ENCODE measurements at regions not wholly inside any gene's neighbourhood (a gene's known extent, or its start where the extent isn't known, plus 50 kb on each side); places are given as distances from the start of the nearest gene placed in this dataset.

DNA sequence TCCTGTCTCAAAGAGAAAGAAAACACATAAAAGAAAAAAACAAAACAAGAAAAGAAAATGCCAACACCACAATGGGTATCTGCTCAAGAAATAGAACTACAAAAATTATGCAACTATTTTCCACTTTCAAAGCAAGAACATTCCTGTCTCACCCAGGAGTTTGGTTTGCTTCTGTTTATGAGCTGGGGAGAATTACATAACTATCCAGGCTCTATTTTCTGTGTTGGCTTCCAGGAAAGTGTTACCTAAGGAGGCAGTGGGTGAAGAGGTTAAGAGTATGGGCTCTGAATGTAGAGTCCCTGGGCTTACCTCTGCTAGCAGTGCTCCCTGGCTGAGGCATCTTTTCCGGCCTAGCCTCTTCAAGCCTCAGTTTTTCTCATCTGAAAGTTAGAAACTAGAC is 426.7 kb downstream of the MIAT start:
- Histone ChIP-seq H3K4me3 (ENCODE audit: insufficient read depth, low read depth, low read length) (no peak overlapping the region), H3K36me3 (replicated peaks; ENCODE audit: control insufficient read depth, insufficient read depth, low read length) (no peaks in the 10 kb centered on the region), H3K27me3 (ENCODE audit: control insufficient read depth, insufficient read depth, low read length) (no peaks in the 10 kb centered on the region)
- no peak for DNase-seq

GRCh38 chr22:27086080-27087044 is 429.0 kb downstream of the MIAT start:
- peak; percentile 63 for DNase-seq
- Histone ChIP-seq H3K27me3 (ENCODE audit: control insufficient read depth, insufficient read depth, low read length) (no peaks in the 10 kb centered on the region), H3K4me3 (ENCODE audit: insufficient read depth, low read depth, low read length) (no peak overlapping the region), H3K36me3 (replicated peaks; ENCODE audit: control insufficient read depth, insufficient read depth, low read length) (no peaks in the 10 kb centered on the region)

DNA sequence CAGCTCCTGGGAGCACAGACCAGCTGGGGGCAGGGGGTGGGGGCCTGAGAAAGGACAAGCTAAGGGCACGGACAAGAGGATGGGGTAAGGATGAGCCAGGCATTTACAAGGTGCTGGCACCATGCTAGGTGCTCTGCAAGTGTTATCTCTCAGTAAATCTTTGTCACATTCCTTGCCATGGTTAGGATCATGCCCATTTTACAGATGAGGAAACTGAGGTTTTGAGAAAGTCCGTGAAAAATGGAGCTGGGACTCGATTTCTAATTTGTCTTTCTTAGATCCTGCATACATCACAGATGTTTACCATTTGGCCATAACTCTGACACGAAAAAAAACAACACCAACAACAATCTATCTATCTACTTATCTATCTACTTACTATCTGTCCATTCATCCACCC is 429.7 kb downstream of the MIAT start:
- Histone ChIP-seq H3K36me3 (replicated peaks; ENCODE audit: control insufficient read depth, insufficient read depth, low read length) (no peaks in the 10 kb centered on the region), H3K27me3 (ENCODE audit: control insufficient read depth, insufficient read depth, low read length) (no peaks in the 10 kb centered on the region), H3K4me3 (ENCODE audit: insufficient read depth, low read depth, low read length) (no peak overlapping the region)
- no peak for DNase-seq

- Histone ChIP-seq H3K36me3 (replicated peaks; ENCODE audit: control insufficient read depth, insufficient read depth, low read length) (no peaks in the 10 kb centered on the region), H3K4me3 (ENCODE audit: insufficient read depth, low read depth, low read length) (no peak overlapping the region), H3K27me3 (ENCODE audit: control insufficient read depth, insufficient read depth, low read length) (no peaks in the 10 kb centered on the region)
- DNase-seq: no peak
These were observed 430.6 kb downstream of the MIAT start for GRCh38 chr22:27088026-27088425.

DNA sequence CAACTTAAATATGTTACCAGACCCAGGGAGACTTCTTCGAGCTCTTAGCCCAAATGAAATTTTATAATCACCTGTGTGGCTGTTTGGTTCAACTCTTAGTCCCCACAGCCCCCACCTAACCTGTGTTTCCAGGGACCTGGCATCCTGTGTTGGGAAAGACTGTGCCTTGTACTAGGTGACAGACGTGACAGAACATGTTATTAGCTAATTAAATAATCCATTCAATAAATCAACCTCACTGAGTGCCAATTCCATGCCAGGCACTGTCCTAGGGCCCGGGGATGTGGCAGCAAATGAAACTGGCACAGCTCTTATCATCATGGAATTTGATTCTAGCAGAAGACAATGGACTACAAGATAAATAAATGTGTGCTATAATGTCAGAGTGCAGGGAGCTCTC is 431.9 kb downstream of the MIAT start:
- Histone ChIP-seq H3K27me3 (ENCODE audit: control insufficient read depth, insufficient read depth, low read length) (no peaks in the 10 kb centered on the region), H3K36me3 (replicated peaks; ENCODE audit: control insufficient read depth, insufficient read depth, low read length) (no peaks in the 10 kb centered on the region)

DNA sequence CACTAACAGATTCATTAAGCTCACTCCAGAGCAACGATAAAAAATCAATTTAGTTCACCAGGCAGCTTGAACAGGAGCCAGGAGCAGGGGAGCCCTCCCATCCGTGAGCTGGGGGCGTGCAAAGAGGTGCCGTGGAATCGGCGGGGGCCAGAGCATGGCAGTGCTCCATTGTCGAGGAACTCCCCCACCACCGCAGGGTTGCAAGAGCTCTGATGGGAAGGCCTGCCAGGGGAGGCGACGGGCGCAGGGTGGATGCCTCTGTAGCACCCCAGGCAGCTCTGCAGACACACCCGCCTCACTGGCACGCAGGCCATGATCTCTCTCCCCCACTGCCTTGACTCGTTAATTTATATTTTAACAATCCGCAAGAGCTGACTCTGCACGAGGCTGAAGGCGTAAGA is 433.2 kb downstream of the MIAT start:
- H3K27me3 ChIP-seq (ENCODE audit: control insufficient read depth, insufficient read depth, low read length): no peaks in the 10 kb centered on the region
- no peak overlapping the region for H3K4me3 ChIP-seq (ENCODE audit: insufficient read depth, low read depth, low read length)
- H3K36me3 ChIP-seq (replicated peaks; ENCODE audit: control insufficient read depth, insufficient read depth, low read length): no peaks in the 10 kb centered on the region
- DNase-seq: no peak

More for the DNA sequence above, 431.9 kb downstream of the MIAT start:
- DNase-seq: no peak
- no peak overlapping the region for H3K4me3 ChIP-seq (ENCODE audit: insufficient read depth, low read depth, low read length)

DNA sequence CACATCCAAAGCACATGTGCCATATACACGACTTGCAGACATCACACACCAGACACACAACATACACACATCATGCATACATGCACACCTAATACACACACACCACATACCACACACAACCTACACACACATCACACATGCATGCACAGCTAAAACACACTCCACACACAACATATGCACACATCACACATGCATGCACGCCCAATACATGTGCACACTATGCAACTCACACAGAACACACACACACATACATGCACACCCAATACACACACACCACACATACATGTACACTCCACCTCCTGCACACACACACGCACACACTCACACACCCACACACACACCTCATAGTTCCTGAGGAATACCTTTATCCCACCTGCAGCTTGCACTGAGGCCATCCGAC is 436.0 kb downstream of the MIAT start:
- Histone ChIP-seq H3K4me3 (ENCODE audit: insufficient read depth, low read depth, low read length) (no peak overlapping the region), H3K36me3 (replicated peaks; ENCODE audit: control insufficient read depth, insufficient read depth, low read length) (no peaks in the 10 kb centered on the region), H3K27me3 (ENCODE audit: control insufficient read depth, insufficient read depth, low read length) (no peaks in the 10 kb centered on the region)
- DNase-seq: no peak

DNA sequence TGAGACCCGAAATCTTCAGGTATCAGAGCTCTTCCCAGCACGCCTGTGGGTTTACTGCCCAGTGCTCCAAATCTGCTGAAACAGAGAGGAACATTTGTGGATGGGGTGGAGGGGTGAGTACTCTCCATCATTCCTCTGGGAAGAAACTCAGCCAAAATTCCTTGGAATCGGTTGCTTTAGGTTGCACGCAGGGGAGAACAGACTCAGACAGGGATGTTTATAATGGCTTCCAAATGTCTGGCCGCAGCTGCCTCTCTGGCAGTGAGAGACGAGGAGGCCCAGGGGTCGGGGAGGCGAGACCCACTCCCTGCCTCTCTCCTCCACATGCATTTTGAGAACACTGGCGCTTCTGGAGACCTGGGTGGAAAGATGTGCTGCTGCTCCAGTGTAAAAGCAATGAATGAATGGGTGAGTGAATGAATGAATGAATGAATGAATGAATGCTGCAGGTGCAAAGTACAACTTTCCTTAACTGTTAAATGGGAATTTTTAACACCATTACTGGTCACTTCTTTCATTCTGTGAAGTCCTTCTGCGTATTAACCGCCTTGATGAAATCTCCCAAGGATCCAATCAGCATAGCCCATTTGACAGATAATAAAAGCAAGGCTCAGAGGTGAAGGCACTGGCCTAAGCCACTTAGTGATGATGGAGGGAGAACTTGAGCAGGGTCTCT is 437.4 kb downstream of the MIAT start:
- Histone ChIP-seq H3K36me3 (replicated peaks; ENCODE audit: control insufficient read depth, insufficient read depth, low read length) (no peaks in the 10 kb centered on the region), H3K27me3 (ENCODE audit: control insufficient read depth, insufficient read depth, low read length) (no peaks in the 10 kb centered on the region), H3K4me3 (ENCODE audit: insufficient read depth, low read depth, low read length) (no peak overlapping the region)
- DNase-seq: no peak

GRCh38 chr22:27097506-27097905 is 440.1 kb downstream of the MIAT start:
- no peak for DNase-seq
- peaks cover 3% of the 10 kb centered on the region; the same call in 1 of the 2 replicates for H3K27me3 ChIP-seq (ENCODE audit: control insufficient read depth, insufficient read depth, low read length)
- no peaks in the 10 kb centered on the region for H3K36me3 ChIP-seq (replicated peaks; ENCODE audit: control insufficient read depth, insufficient read depth, low read length)
- H3K4me3 ChIP-seq (ENCODE audit: insufficient read depth, low read depth, low read length): no peak overlapping the region

GRCh38 chr22:27097933-27098332 is 440.5 kb downstream of the MIAT start:
- no peak for DNase-seq
- Histone ChIP-seq H3K36me3 (replicated peaks; ENCODE audit: control insufficient read depth, insufficient read depth, low read length) (no peaks in the 10 kb centered on the region), H3K4me3 (ENCODE audit: insufficient read depth, low read depth, low read length) (no peak overlapping the region), H3K27me3 (ENCODE audit: control insufficient read depth, insufficient read depth, low read length) (peaks cover 3% of the 10 kb centered on the region; the same call in 1 of the 2 replicates)

- peak; percentile 60 for DNase-seq
- Histone ChIP-seq H3K27me3 (ENCODE audit: control insufficient read depth, insufficient read depth, low read length) (peaks cover 3% of the 10 kb centered on the region; the same call in 1 of the 2 replicates), H3K4me3 (ENCODE audit: insufficient read depth, low read depth, low read length) (no peak overlapping the region)
These were observed 442.7 kb downstream of the MIAT start for GRCh38 chr22:27099946-27100722.

DNA sequence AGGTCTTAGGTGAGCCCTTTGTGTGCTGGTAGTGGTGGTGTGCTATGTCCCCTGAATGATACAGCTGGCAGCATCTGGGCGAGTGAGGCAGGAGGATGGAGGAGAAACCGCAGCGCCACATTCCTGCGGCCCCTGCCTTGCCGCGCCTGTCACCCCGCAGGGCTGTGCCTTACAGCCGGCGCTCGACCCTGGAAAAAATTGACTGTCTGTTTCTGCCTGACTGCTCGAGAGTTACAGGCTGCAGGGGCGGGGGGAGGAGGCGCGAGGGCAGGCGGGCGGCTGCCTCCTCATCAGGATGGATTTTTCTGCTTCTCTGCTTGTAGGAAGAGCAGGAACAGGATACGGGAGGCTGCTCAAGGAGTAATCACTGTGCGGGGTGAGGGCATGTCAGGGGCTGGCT is 443.4 kb downstream of the MIAT start:
- peaks cover 3% of the 10 kb centered on the region; the same call in 1 of the 2 replicates for H3K27me3 ChIP-seq (ENCODE audit: control insufficient read depth, insufficient read depth, low read length)
- peak; percentile 84 for DNase-seq
- H3K36me3 ChIP-seq (replicated peaks; ENCODE audit: control insufficient read depth, insufficient read depth, low read length): no peaks in the 10 kb centered on the region
- H3K4me3 ChIP-seq (ENCODE audit: insufficient read depth, low read depth, low read length): no peak overlapping the region

More at GRCh38 chr22:27099946-27100722, 442.7 kb downstream of the MIAT start:
- no peaks in the 10 kb centered on the region for H3K36me3 ChIP-seq (replicated peaks; ENCODE audit: control insufficient read depth, insufficient read depth, low read length)

GRCh38 chr22:27101288-27101687 is 443.9 kb downstream of the MIAT start:
- no peaks in the 10 kb centered on the region for H3K36me3 ChIP-seq (replicated peaks; ENCODE audit: control insufficient read depth, insufficient read depth, low read length)
- no peak overlapping the region for H3K4me3 ChIP-seq (ENCODE audit: insufficient read depth, low read depth, low read length)
- DNase-seq: no peak
- peaks cover 3% of the 10 kb centered on the region; the same call in 1 of the 2 replicates for H3K27me3 ChIP-seq (ENCODE audit: control insufficient read depth, insufficient read depth, low read length)

GRCh38 chr22:27104449-27104848 is 447.1 kb downstream of the MIAT start:
- no peak overlapping the region for H3K4me3 ChIP-seq (ENCODE audit: insufficient read depth, low read depth, low read length)
- H3K27me3 ChIP-seq (ENCODE audit: control insufficient read depth, insufficient read depth, low read length): peaks cover 3% of the 10 kb centered on the region; the same call in 1 of the 2 replicates
- DNase-seq: no peak
- no peaks in the 10 kb centered on the region for H3K36me3 ChIP-seq (replicated peaks; ENCODE audit: control insufficient read depth, insufficient read depth, low read length)

All from H7 (cell line).